OCI-LY3 (cell line): ENCODE measurements at regions not wholly inside any gene's neighbourhood (a gene's known extent, or its start where the extent isn't known, plus 50 kb on each side); places are given as distances from the start of the nearest gene placed in this dataset.

Source experiments
- CTCF ChIP-seq: fragments of 200-600, 300-600 bp; sonication (generic); IDR thresholded peaks from 2 replicates; pipeline ENCODE4 v1.5.1; 2014; ENCODE audit warnings: antibody characterized with exemption, low read length, low read depth
- EZH2phosphoT487 ChIP-seq: fragments of 200-600 bp; shearing (Covaris generic); IDR thresholded peaks from 2 replicates; pipeline ENCODE4 v1.6.1; 2018; ENCODE audit warnings: antibody characterized with exemption, mixed run types, low read depth

GRCh38 chr10:53134050-53134449 lies 361.5 kb upstream of the MBL2 start:
- TF ChIP-seq CTCF (no peak), EZH2phosphoT487 (no peak)
